Stomach (tissue), 8 donors: ENCODE measurements at regions not wholly inside any gene's neighbourhood (a gene's known extent, or its start where the extent isn't known, plus 50 kb on each side); places are given as distances from the start of the nearest gene placed in this dataset.

ENCODE experiments used
- DNase-seq, 2 donors: peaks; one replicate each; pipeline versions ENCODE4 v3.0.0 to v3.0.0-alpha.2; 2013 to 2019
- H3K27ac ChIP-seq, 5 donors: fragments of 200-600 bp in 4 of 5; sonication (generic) in 4 of 5; one replicate each; pipeline ENCODE4 v1.5.1; 2013 to 2019; ENCODE audit warnings: mild to moderate bottlenecking in 1 of 5, moderate library complexity in 1 of 5
- H3K27me3 ChIP-seq, 3 donors: fragments of 200-600 bp; sonication (generic); one replicate each; pipeline ENCODE4 v1.5.1; 2017 to 2019; ENCODE audit warnings: mixed run types in 1 of 3
- H3K36me3 ChIP-seq, 4 donors: fragments of 200-600 bp; sonication (generic); 1 replicate in 3 of 4; 2 replicates in 1 of 4; pipeline ENCODE4 v1.5.1; 2016 to 2019
- H3K4me1 ChIP-seq, 4 donors: fragments of 200-600 bp; sonication (generic); one replicate each; pipeline ENCODE4 v1.5.1; 2016 to 2019
- H3K4me3 ChIP-seq, 4 donors: fragments of 200-600 bp; sonication (generic) in 3 of 4; one replicate each; pipeline ENCODE4 v1.5.1; 2016 to 2019; ENCODE audit warnings: mild to moderate bottlenecking in 1 of 4
- H3K9me3 ChIP-seq, 4 donors: fragments of 200-600 bp; sonication (generic); one replicate each; pipeline ENCODE4 v1.5.1; 2016 to 2019
- CTCF ChIP-seq, 7 experiments: fragments of 450-650 bp in 4 of 7; fragments of 200-600 bp in 3 of 7; sonication (generic) in 3 of 7; IDR thresholded peaks; one replicate each; pipeline ENCODE4 v1.5.1; 2016 to 2019; ENCODE audit warnings: antibody characterized with exemption in 7 of 7, control low read depth in 2 of 7, mild to moderate bottlenecking in 1 of 7
- EP300 ChIP-seq: sonication (generic); formaldehyde crosslinking; IDR thresholded peaks from one replicate; pipeline ENCODE4 v1.6.1; 2017; ENCODE audit warnings: antibody characterized with exemption
- POLR2A ChIP-seq, 4 donors: fragments of 450-650 bp; IDR thresholded peaks; one replicate each; pipeline ENCODE4 v1.6.1; 2016; ENCODE audit warnings: antibody characterized with exemption in 4 of 4, control low read depth in 2 of 4, mild to moderate bottlenecking in 1 of 4, moderate library complexity in 1 of 4
- POLR2AphosphoS5 ChIP-seq, 3 donors: sonication (generic); formaldehyde crosslinking; IDR thresholded peaks; one replicate each; pipeline ENCODE4 v1.6.1; 2016; ENCODE audit warnings: antibody characterized with exemption in 3 of 3
- WGBS, 5 donors: extraction: QIAGEN DNeasy Blood & Tissue Kit in 3 of 5; methylation state at CpG; one replicate each; pipeline versions ENCODE4 v1.1.5 to v1.1.7; 2013 to 2018; 5-methylcytosine and 5-hydroxymethylcytosine counted together
- intact Hi-C: fragments of 100-400 bp; cut with DNase I; formaldehyde crosslinking; loops from one replicate; pipeline ENCODE4 v1.15.1; 2023; ENCODE audit warnings: low total_unique reads
- donor health status: healthy with polysubstance abuse.
- donor health status: Bipolar disorder and iron deficiency.
- donor health status: healthy.

GRCh38 chr1:182185842-182186756 is 124.6 kb upstream of the ZNF648 start:
- DNase-seq = peak in 1 of 2 donors; percentile 47
- no peaks in the 10 kb centered on the region for H3K27me3 ChIP-seq
- intact Hi-C loops = no loop called here
- no peaks in the 10 kb centered on the region for H3K9me3 ChIP-seq
- WGBS, 5 donors = 63 to 87% (median 83%) methylated on average over 2 of the region's 2 CpGs
- H3K36me3 ChIP-seq = no peaks in the 10 kb centered on the region
- H3K4me1 ChIP-seq = peaks cover 12 to 51% (median 29%) of the 10 kb centered on the region in 4 donors
- peak overlapping the region in 4 of 5 donors; percentile 1 to 89 (median 41) for H3K27ac ChIP-seq
- no peak overlapping the region for H3K4me3 ChIP-seq
- TF ChIP-seq EP300 (no peak), POLR2AphosphoS5 (IDR thresholded peaks at IDR 0.05) (peak in 1 of 3 donors; percentile 21)

DNA sequence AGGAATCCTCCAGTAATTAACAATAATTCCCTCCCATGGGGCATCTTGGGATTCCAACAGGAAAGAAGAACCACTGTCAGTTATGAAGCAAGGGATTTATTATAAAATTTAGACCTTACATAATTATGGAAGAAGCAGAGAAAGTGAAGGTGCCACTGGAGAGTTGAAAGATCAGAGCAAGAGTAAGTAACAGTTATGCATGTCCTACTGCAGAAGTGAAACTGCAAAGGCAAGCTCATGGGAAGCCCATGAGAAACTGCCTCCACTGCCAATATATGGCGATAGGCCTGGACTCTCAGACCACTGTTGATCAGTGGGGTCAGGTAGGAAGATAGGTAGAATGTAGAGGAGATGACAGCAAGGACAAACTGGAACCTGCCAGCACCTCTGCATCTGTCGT is 123.6 kb upstream of the ZNF648 start:
- H3K4me3 ChIP-seq = no peak overlapping the region
- intact Hi-C loops = no loop called here
- H3K4me1 ChIP-seq = peaks cover 12 to 52% (median 32%) of the 10 kb centered on the region in 4 donors
- H3K27ac ChIP-seq = peak overlapping the region in 3 of 5 donors; percentile 25 to 89 (median 57)
- WGBS, 5 donors = 70 to 87% (median 80%) methylated on average over 2 of the region's 2 CpGs
- TF ChIP-seq EP300 = no peak
- TF ChIP-seq POLR2AphosphoS5 (IDR thresholded peaks at IDR 0.05) = no peak
- no peaks in the 10 kb centered on the region for H3K9me3 ChIP-seq
- no peaks in the 10 kb centered on the region for H3K27me3 ChIP-seq
- DNase-seq = no peak
- no peaks in the 10 kb centered on the region for H3K36me3 ChIP-seq

GRCh38 chr1:182183606-182184005 is 122.1 kb upstream of the ZNF648 start:
- no peaks in the 10 kb centered on the region for H3K9me3 ChIP-seq
- peaks cover 12 to 52% (median 32%) of the 10 kb centered on the region in 4 donors for H3K4me1 ChIP-seq
- peak in 1 of 2 donors; percentile 67 for DNase-seq
- 24 to 51% (median 37%) methylated on average over 3 of the region's 3 CpGs for WGBS, 5 donors
- H3K27ac ChIP-seq = peak overlapping the region; percentile 65 to 89 (median 76)
- no peak for TF ChIP-seq CTCF (IDR thresholded peaks at IDR 0.05)
- TF ChIP-seq POLR2AphosphoS5 (IDR thresholded peaks at IDR 0.05) = peak; percentile 18 to 82 (median 71)
- no peaks in the 10 kb centered on the region for H3K36me3 ChIP-seq
- H3K27me3 ChIP-seq = no peaks in the 10 kb centered on the region
- intact Hi-C loops = no loop called here
- H3K4me3 ChIP-seq = no peak overlapping the region

- no peaks in the 10 kb centered on the region for H3K36me3 ChIP-seq
- H3K27me3 ChIP-seq = no peaks in the 10 kb centered on the region
- H3K4me1 ChIP-seq = peaks cover 12 to 52% (median 32%) of the 10 kb centered on the region in 4 donors
- no peaks in the 10 kb centered on the region for H3K9me3 ChIP-seq
- H3K27ac ChIP-seq = peak overlapping the region in 4 of 5 donors; percentile 68 to 89 (median 77)
- intact Hi-C loops = no loop called here
- no peak for DNase-seq
- no peak overlapping the region for H3K4me3 ChIP-seq
- TF ChIP-seq CTCF (IDR thresholded peaks at IDR 0.05) = no peak
- no peak for TF ChIP-seq POLR2AphosphoS5 (IDR thresholded peaks at IDR 0.05)
- no peak for TF ChIP-seq EP300
- no peak for TF ChIP-seq POLR2A (IDR thresholded peaks at IDR 0.05)
Measured at GRCh38 chr1:182182311-182182710, 120.8 kb upstream of the ZNF648 start.

DNA sequence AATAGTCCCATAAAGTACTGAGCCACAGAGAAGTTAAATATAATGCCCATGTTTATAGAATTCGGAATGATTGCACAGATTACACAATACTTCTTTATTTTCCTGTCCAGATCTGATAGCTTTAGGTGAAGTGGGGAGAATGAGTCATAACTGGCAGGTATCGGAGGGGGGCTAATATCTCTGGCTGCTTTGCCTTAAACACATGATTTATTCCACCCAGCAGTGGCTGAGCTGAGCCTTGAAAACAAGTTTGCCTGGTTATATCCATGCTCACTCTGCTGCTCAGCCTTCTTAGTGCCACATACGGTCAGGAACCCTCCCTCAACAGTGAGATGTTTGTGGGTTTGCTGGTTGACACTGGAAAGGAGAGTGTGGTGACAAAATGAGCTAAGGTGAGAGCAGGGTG is 119.7 kb upstream of the ZNF648 start:
- Histone ChIP-seq H3K27me3 (no peaks in the 10 kb centered on the region), H3K36me3 (no peaks in the 10 kb centered on the region), H3K27ac (peak overlapping the region; percentile 56 to 89 (median 78)), H3K9me3 (no peaks in the 10 kb centered on the region), H3K4me1 (peaks cover 6 to 45% (median 26%) of the 10 kb centered on the region in 4 donors), H3K4me3 (no peak overlapping the region)
- peak; percentile 67 to 84 for DNase-seq
- WGBS, 5 donors = 24 to 42% (median 27%) methylated on average over 3 of the region's 3 CpGs
- intact Hi-C loops = no loop called here
- peak in 2 of 3 donors; percentile 84 to 91 for TF ChIP-seq POLR2AphosphoS5 (IDR thresholded peaks at IDR 0.05)
- no peak for TF ChIP-seq POLR2A (IDR thresholded peaks at IDR 0.05)
